G401.6 (cell line): ENCODE measurements at regions not wholly inside any gene's neighbourhood (a gene's known extent, or its start where the extent isn't known, plus 50 kb on each side); places are given as distances from the start of the nearest gene placed in this dataset.
"Not testable (repeated sequence)": the region's sequence is repeated elsewhere in the genome, so short reads cannot be mapped to it uniquely, and the experiment has no call there.

Source experiments
- FAIRE-seq: peaks from 2 replicates; lab custom pipeline; 2012; peaks lifted over from hg19 to GRCh38; lab: Jason Lieb, UNC

DNA sequence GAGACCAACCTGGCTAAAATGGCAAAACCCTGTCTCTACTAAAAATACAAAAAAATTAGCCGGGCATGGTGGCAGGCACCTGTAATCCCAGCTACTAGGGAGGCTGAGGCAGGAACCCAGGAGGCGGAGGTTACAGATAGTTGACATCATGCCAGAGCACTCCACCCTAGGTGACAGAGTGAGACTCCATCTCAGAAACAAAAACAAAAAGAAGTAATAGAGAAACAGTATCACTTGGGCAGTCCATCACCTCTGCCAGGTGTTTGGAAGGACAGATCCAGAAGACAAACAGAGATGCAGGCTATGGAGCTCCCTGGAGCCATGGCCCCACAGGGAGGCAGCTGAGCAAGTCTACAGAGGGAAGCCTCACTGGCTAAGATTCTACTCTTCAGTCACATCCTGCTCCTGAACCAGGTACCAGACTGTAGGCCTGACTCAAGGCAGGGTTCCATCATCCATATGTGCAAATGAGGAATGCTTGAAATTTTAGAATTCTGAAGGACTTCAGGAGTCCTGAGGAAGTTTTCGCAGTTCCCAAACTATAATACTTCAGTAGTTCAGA is 81.4 kb upstream of the CPEB2 start:
- no peak for FAIRE-seq

GRCh38 chr4:14921781-14922180 is 80.5 kb upstream of the CPEB2 start:
- not testable (repeated sequence) for FAIRE-seq

DNA sequence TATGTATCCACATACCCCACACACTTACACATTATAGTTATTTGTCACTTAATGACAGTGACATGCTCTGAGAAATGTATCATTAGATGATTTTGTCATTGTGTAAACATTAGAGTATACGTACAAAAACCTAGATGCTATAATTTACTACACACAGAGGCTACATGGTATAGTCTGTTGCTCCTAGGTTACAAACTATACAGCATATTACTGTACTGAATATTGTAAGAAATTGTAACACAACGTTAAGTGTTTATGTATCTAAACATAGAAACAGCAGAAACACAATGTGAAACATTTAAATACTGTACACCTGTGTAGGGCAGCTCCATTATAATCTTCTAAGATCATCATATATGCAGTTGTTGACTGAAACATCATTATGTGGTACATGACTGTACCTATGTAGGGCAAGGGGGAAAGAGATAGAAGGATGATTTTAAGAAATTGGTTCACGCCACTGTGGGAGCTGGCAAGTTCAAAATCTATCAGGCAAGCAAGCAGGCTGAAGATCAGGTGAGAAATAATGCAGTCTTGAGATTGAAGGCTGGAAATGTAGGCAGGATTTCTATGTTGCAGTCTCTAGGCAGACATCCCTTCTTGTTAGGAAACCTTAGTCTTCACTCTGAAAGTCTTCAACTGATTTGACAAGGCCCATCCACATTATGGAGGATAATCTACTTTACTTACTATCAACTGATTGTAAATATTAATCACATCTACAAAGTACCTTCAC is 78.0 kb upstream of the CPEB2 start:
- no peak for FAIRE-seq

GRCh38 chr4:14924812-14925344 is 77.4 kb upstream of the CPEB2 start:
- no peak for FAIRE-seq

DNA sequence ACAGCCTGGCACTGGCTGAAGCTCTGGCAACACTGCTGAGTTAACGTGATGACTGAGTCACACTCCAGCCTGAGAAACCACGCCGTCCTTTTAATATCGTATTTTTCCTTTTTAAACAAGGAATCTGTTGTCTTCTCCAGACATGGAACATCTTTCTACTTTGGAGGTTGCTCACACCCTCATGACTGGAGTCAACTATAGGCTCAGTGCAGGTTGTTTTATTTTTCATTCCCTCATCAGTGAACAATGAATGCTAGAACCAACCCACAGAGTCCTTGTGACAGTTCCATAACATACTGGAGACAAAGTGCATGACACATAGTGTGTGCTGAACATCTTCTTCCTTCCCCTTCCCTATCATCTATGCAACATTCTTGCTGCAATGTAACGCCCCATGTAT is 76.8 kb upstream of the CPEB2 start:
- FAIRE-seq, result no peak

DNA sequence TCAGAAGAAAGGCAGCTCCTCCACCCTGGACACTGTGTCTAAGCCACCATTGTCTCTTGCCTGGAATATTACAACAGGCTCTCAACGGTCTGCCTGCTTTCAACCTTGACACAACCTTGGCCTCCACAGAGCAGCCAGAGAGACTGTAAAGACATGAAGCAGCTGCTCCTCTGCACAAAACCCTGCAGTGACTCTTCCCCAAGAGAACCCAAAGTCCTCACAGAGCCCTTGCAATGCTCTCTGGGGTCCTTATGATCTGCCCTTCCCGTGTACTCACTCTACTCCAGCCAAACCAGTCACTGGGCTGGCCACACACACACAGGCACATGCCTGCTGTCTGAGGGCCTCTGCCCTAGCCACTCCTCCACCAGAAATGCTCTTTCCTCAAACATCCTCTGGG is 75.9 kb upstream of the CPEB2 start:
- no peak for FAIRE-seq

- FAIRE-seq, result no peak
These were observed 74.2 kb upstream of the CPEB2 start for GRCh38 chr4:14928035-14928434.

- FAIRE-seq, result no peak
These were observed 72.6 kb upstream of the CPEB2 start for GRCh38 chr4:14929669-14930068.

GRCh38 chr4:14934704-14935390 is 67.4 kb upstream of the CPEB2 start:
- no peak for FAIRE-seq

DNA sequence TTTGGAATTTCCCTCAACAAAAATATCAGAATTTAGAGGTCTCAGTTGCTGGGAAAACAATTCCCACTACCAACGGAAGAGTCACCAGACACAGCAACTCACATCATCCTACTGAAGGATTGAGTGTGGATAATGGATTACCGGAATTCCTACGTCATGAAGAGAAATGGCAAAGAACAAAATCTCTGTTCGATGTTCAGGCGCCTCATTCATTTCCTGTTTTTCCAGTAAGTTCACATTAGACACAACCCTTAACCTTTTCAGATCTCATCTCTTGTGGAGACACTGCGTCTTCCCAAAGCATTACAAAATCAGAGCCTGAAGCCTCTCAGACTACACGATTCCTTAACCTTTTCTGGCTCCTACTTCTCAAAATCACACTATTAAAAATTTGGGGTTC is 58.5 kb upstream of the CPEB2 start:
- FAIRE-seq, result no peak

GRCh38 chr4:14952352-14952751 is 49.9 kb upstream of the CPEB2 start:
- no peak for FAIRE-seq
